SW480 (cell line): ENCODE measurements at regions not wholly inside any gene's neighbourhood (a gene's known extent, or its start where the extent isn't known, plus 50 kb on each side); places are given as distances from the start of the nearest gene placed in this dataset.
A peak's percentile ranks its signal among the peaks of the same experiment; 100 is the strongest.

ENCODE experiments used
- DNase-seq: peaks from one replicate; pipeline ENCODE4 v3.0.0-alpha.2; 2016; ENCODE audit warnings: low spot score

- no peak for DNase-seq
These were observed 63.3 kb upstream of the THSD7A start for GRCh38 chr7:11895337-11895736.

- no peak for DNase-seq
These were observed 64.7 kb upstream of the THSD7A start for GRCh38 chr7:11896663-11897062.

DNA sequence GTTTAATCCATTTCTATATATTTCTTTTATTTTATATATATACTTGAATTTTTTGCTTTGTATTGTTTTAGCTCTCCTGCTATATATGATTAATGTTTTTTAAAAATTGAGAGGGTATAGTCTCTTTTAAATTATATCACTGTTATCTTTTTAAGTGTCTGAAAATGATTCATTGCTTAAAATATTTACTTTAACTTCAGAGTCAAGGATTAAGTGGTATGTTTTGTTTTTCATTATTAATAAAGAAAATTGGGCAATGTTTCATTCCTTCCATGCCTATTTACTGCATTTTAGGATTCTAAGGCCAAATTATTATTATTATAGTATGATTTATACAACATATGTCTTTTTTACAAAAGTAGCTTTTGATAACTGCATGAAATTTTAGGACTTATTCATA, 67.2 kb upstream of the THSD7A start:
- no peak for DNase-seq

GRCh38 chr7:11910253-11910652, 78.3 kb upstream of the THSD7A start:
- DNase-seq, result no peak

DNA sequence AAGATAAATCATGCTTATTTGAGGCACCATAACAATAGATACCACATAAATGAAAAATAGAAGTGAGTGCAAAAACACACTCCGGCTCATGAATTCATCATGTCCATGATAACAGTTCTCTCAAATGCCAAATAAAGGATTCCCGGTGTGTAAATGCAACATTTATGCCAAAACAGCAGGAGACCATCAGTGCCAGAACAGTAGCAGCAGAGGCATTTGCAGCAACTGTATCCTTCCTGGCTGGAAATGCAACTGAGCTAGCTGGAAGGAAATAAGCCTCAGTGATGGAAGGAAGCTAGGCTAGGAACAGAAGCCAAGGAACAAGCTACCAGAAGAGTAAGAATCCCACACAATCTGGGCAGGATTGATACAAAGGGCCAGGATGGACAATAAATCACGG, 79.9 kb upstream of the THSD7A start:
- no peak for DNase-seq

DNA sequence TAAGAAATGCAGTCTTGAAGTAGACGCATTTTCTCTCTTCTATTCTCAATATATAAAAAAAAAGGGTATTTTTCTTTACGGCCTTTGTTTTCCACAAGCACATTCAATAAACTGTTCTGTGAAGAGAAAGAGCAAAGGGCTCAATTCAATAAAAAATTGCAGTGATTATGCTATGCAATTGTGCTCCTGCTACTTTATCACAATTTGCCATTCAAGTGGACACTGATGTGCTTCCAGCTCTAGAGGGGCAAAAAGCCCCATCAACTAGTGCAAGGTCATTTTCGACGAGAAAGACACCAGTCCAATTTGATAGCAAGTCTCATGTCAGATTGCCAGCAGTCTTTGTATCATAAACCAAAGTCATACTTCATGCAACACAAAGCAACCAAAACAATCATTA, 82.6 kb upstream of the THSD7A start:
- DNase-seq, result no peak

DNA sequence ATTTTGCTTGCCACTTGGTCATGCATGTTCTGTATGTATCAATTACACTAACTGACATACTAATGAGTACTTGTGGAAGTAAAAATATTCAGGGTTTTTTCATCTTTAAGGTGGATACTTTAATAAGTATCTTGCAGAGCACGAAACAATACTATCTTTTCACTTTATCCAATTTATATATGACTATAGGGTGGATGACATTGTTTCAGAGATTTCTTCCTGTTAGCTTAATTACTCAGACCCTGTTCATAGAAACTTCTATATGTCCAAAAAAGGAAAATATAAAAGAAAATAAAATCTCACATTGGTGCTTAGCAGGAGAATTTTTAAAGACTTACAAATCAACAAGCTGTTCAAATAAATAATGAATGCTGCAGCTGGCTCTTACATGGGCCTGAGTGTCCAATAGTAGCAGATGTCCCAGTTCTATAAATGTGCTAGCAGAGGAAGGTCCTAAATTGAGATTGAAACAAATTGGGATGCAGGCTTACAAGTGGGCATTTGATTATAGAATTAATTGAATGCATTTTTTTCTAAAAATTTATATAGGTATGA, 91.5 kb upstream of the THSD7A start:
- no peak for DNase-seq

GRCh38 chr7:11931307-11931706, 99.3 kb upstream of the THSD7A start:
- no peak for DNase-seq

- no peak for DNase-seq
These were observed 102.8 kb upstream of the THSD7A start for GRCh38 chr7:11934796-11935195.

DNA sequence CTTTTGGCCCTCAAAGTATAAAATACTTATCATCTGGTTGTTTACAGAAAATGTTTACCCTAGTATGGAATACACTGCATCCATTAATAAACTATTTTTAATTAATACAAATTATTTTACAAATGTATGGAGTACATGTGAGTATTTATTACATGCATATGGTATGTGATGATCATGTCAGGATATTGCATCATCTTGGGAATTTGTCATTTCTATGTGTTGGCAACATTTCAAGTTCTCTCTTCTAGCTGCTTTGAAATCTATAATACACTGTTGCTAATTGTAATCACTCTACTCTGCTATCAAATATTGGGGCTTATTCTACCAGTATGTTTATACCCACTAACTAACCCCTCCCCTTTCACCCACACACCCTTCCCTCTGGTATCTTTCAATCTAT, 103.9 kb upstream of the THSD7A start:
- peak; percentile 41 for DNase-seq

GRCh38 chr7:11946794-11947193, 114.8 kb upstream of the THSD7A start:
- no peak for DNase-seq

DNA sequence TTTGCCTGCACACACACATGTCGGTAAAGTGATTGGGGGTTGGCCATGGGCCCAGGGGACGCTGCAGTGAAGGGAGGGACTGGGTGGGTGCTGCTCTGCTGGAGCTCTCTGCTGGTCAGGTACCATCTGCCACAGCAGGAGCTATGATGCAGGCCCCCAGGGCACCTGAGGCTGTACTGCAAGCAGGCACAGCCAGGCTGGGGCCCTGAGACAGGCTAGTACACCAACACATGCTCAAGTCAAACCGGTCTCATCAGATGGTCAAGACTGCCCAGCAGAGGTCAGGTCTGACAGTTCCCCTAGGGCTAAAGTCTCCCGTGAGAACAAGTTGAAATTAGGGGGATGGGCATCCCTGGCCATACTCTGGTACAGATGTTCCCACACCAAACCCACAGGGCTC, 118.3 kb upstream of the THSD7A start:
- no peak for DNase-seq

DNA sequence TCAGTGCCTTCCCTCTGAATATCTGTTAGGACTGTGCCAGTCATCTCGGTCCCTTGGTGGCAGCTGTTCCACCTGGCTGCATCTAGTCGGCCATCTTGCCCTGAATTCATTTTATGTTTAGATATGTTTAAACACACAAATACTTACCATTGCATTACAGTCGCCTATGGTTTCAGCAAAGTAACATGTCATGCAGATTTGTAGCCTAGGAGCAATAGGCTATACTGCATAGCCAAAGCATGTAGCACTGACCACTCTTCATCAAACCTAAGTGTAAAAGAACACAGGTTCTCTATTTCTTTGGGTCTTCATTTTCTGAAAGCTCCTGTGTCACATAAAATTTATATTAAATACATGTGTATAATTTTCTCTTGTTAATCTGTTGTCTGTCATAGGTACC, 118.9 kb upstream of the THSD7A start:
- DNase-seq, result no peak

GRCh38 chr7:11951909-11952308, 119.9 kb upstream of the THSD7A start:
- no peak for DNase-seq

DNA sequence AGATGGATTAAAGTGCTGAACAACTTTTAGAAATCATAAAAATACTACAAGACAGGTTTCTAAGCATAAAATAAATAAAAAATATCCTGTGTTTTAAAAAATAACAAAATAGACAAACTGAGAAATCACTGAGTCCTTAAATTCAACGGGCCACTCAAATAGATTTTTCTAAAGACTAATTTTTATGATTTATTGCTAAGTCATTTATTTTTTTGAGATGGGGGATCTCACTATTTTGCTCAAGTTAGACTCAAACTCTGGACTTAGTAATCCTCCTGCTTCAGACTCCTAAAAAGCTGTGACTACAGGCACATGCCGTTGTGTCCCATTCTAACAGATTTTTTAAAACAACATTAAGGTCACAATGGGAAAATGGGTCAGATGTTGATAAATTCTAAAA, 121.0 kb upstream of the THSD7A start:
- DNase-seq, result no peak

- DNase-seq, result no peak
These were observed 125.0 kb upstream of the THSD7A start for GRCh38 chr7:11956991-11957390.

DNA sequence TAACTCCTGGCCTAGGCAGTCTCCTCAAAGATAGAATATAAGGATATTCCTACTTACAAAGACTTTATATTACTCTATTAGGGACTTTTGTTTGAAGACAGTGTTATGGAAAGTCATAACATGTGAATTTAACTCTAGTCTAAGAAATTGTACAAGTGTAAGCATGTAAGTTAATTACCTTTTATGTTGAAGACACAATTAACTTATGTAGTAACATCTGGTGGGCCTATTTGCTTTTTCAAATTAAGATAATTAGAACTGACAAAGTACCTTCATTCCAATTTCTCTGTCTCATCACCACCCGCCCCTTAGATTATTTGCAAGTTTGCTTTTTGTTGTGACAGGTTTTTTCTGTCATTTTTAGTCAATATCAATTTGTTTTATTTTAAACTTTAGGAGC, 126.0 kb upstream of the THSD7A start:
- no peak for DNase-seq

GRCh38 chr7:11959121-11959520, 127.1 kb upstream of the THSD7A start:
- no peak for DNase-seq

DNA sequence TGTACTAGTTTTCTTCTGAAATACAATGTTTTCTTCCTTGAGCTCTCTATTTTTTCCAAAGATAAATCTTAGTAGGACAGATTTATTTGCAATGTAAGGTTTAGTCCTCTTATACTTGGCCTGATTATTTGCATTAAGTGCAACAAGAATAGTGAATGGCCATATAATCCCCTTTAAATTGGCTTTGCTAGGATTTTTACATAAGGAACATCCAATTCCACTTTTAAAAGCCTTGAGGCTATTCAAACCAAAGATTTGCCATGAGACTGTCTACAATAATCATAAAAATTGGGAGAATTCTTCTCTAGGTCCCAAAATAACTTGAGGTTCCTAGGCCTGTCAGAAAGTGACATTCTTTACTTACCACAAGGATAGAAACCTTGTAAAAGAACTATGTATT, 128.6 kb upstream of the THSD7A start:
- no peak for DNase-seq

- DNase-seq, result no peak
These were observed 137.6 kb upstream of the THSD7A start for GRCh38 chr7:11969643-11970042.

DNA sequence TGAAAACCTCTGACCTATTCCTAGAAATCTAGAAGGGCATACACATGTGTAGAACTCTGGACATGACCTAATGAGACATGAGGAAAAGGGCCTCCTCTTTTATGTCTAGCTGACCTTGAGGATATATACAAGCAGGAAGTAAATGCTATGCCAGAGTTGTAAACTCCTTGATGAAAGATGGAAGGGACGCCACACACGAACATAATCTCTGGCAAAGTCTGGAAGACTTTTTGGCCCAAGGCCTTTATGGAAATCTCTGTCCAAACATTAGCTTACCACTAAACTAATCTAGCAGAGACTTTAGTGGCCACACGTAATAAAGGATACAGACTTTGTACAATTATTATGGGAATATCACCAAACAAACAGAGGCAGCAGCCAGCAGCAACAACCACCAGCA, 138.1 kb upstream of the THSD7A start:
- DNase-seq, result no peak

GRCh38 chr7:11985376-11985775, 153.4 kb upstream of the THSD7A start:
- no peak for DNase-seq

GRCh38 chr7:11985971-11986370, 154.0 kb upstream of the THSD7A start:
- DNase-seq, result no peak

DNA sequence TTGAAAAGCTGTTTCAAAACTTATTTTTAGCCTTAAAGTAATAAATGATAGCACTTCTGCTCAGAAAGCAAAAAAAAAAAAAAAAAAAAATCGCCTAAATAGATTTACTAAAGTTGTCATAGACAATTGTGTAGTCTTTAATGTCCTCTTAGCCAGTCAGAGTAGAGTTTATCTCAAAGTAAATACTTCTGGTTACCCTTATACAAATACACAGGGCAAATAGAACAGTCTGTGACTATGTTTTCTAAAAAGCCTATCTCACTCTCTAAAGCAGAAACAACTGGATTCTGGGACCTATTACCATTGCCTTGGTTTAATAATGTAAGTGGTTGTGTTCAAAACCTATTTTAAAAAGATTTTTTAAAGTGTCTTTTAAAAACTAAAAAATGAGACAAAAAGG, 156.2 kb upstream of the THSD7A start:
- no peak for DNase-seq

DNA sequence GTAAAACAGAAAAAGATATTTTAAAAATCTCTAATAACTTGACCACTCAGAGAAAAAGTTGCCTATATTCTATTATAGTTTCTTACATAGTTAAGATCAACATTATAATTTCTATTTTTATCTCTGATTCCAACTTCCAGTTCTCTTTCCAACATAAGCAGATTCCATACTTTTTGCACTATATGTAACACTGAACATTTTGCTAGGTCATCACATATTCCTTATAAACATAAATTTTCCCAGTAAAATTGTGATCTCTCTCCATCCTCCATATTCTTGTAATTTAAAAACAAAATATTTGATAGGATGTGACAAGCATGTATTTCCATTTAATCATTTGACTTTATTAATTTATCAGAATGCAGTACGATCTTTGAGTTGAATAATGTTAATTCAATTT, 170.4 kb upstream of the THSD7A start:
- no peak for DNase-seq
